ENCODE measurements at regions not wholly inside any gene's neighbourhood (a gene's known extent, or its start where the extent isn't known, plus 50 kb on each side); places are given as distances from the start of the nearest gene placed in this dataset.

- peaks cover 0 to 5% of the 10 kb centered on the region in 2 donors for H3K4me1 ChIP-seq (ENCODE audit: control insufficient read depth in 2 of 2, insufficient read depth in 2 of 2, low read length in 1 of 2)
- no peak overlapping the region for H3K4me3 ChIP-seq (ENCODE audit: low read depth in 1 of 2, low read length in 2 of 2)
- 66 to 70% methylated on average over 3 of the region's 3 CpGs for WGBS, 2 donors
- no peaks in the 10 kb centered on the region for H3K36me3 ChIP-seq (ENCODE audit: control insufficient read depth in 2 of 2, insufficient read depth in 2 of 2, low read length in 1 of 2)
- no peaks in the 10 kb centered on the region for H3K9me3 ChIP-seq (ENCODE audit: control insufficient read depth in 2 of 2, insufficient read depth in 1 of 2, low read depth in 1 of 2, low read length in 1 of 2)
- no peak overlapping the region for H3K27ac ChIP-seq (ENCODE audit: low read depth in 2 of 2, low read length in 1 of 2)
- no peaks in the 10 kb centered on the region for H3K27me3 ChIP-seq (ENCODE audit: control insufficient read depth in 1 of 2, insufficient read depth in 2 of 2, low read length in 2 of 2)
Observed at GRCh38 chr17:59503500-59503899, 61.9 kb upstream of the DHX40 start.

GRCh38 chr17:59504821-59505220, 60.6 kb upstream of the DHX40 start:
- H3K27me3 ChIP-seq (ENCODE audit: control insufficient read depth in 1 of 2, insufficient read depth in 2 of 2, low read length in 2 of 2): no peaks in the 10 kb centered on the region
- H3K36me3 ChIP-seq (ENCODE audit: control insufficient read depth in 2 of 2, insufficient read depth in 2 of 2, low read length in 1 of 2): no peaks in the 10 kb centered on the region
- no peak overlapping the region for H3K4me3 ChIP-seq (ENCODE audit: low read depth in 1 of 2, low read length in 2 of 2)
- H3K9me3 ChIP-seq (ENCODE audit: control insufficient read depth in 2 of 2, insufficient read depth in 1 of 2, low read depth in 1 of 2, low read length in 1 of 2): no peaks in the 10 kb centered on the region
- H3K4me1 ChIP-seq (ENCODE audit: control insufficient read depth in 2 of 2, insufficient read depth in 2 of 2, low read length in 1 of 2): peaks cover 0 to 5% of the 10 kb centered on the region in 2 donors
- WGBS, 2 donors: 90 to 93% methylated on average over 4 of the region's 4 CpGs
- no peak overlapping the region for H3K27ac ChIP-seq (ENCODE audit: low read depth in 2 of 2, low read length in 1 of 2)

- Histone ChIP-seq H3K4me3 (ENCODE audit: low read depth in 1 of 2, low read length in 2 of 2) (no peak overlapping the region), H3K36me3 (ENCODE audit: control insufficient read depth in 2 of 2, insufficient read depth in 2 of 2, low read length in 1 of 2) (no peaks in the 10 kb centered on the region), H3K27me3 (ENCODE audit: control insufficient read depth in 1 of 2, insufficient read depth in 2 of 2, low read length in 2 of 2) (no peaks in the 10 kb centered on the region), H3K9me3 (ENCODE audit: control insufficient read depth in 2 of 2, insufficient read depth in 1 of 2, low read depth in 1 of 2, low read length in 1 of 2) (no peaks in the 10 kb centered on the region), H3K4me1 (ENCODE audit: control insufficient read depth in 2 of 2, insufficient read depth in 2 of 2, low read length in 1 of 2) (peaks cover 0 to 5% of the 10 kb centered on the region in 2 donors), H3K27ac (ENCODE audit: low read depth in 2 of 2, low read length in 1 of 2) (no peak overlapping the region)
- 75 to 76% methylated on average over 4 of the region's 4 CpGs for WGBS, 2 donors
Observed at GRCh38 chr17:59505610-59506276, 59.7 kb upstream of the DHX40 start.

DNA sequence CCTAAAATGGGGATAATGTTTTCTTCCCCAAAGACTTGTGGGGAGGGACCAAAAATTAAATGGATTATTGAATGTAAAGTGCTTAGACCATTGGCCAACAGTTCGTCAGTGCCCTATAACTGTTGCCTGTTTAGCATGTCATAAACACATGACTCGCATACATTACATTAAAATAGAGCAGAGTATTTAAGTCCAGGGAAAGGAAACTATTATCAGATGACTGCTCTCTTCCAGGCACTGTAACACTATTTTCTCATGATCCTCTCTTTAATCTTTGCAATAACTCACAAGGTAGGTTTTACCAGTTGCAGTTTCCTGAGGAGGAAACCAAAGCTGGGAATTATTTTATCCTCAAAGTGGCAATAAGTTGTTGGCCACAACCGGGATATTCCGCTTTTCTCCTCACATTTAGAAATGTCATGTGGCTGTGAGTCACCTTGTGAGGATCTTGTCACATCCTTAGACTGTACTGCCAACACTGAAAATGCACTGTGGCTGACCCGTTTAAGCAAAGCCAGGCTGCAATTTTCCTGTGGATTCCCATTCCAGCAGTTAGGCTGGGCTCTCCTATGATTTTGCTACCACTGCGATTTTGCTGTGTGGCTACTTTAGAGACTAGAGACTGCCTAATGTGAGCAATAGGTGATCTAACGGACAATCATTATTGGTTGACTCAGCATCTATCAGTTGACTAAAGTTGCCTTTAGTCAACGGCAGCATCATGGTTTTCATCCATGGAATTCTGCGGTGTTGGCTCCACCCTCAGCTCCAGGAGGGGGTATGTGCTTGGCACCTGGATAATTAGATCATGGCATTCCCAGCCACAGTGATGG, 58.3 kb upstream of the DHX40 start:
- no peaks in the 10 kb centered on the region for H3K27me3 ChIP-seq (ENCODE audit: control insufficient read depth in 1 of 2, insufficient read depth in 2 of 2, low read length in 2 of 2)
- no peaks in the 10 kb centered on the region for H3K36me3 ChIP-seq (ENCODE audit: control insufficient read depth in 2 of 2, insufficient read depth in 2 of 2, low read length in 1 of 2)
- peaks cover 0 to 5% of the 10 kb centered on the region in 2 donors for H3K4me1 ChIP-seq (ENCODE audit: control insufficient read depth in 2 of 2, insufficient read depth in 2 of 2, low read length in 1 of 2)
- H3K9me3 ChIP-seq (ENCODE audit: control insufficient read depth in 2 of 2, insufficient read depth in 1 of 2, low read depth in 1 of 2, low read length in 1 of 2): no peaks in the 10 kb centered on the region
- H3K27ac ChIP-seq (ENCODE audit: low read depth in 2 of 2, low read length in 1 of 2): no peak overlapping the region
- H3K4me3 ChIP-seq (ENCODE audit: low read depth in 1 of 2, low read length in 2 of 2): no peak overlapping the region
- 84 to 87% methylated on average over 9 of the region's 9 CpGs for WGBS, 2 donors

- 83 to 94% methylated on average over 7 of the region's 7 CpGs for WGBS, 2 donors
- H3K4me3 ChIP-seq (ENCODE audit: low read depth in 1 of 2, low read length in 2 of 2): no peak overlapping the region
- peaks cover 0 to 5% of the 10 kb centered on the region in 2 donors for H3K4me1 ChIP-seq (ENCODE audit: control insufficient read depth in 2 of 2, insufficient read depth in 2 of 2, low read length in 1 of 2)
- H3K27me3 ChIP-seq (ENCODE audit: control insufficient read depth in 1 of 2, insufficient read depth in 2 of 2, low read length in 2 of 2): no peaks in the 10 kb centered on the region
- no peak overlapping the region for H3K27ac ChIP-seq (ENCODE audit: low read depth in 2 of 2, low read length in 1 of 2)
- no peaks in the 10 kb centered on the region for H3K36me3 ChIP-seq (ENCODE audit: control insufficient read depth in 2 of 2, insufficient read depth in 2 of 2, low read length in 1 of 2)
- no peaks in the 10 kb centered on the region for H3K9me3 ChIP-seq (ENCODE audit: control insufficient read depth in 2 of 2, insufficient read depth in 1 of 2, low read depth in 1 of 2, low read length in 1 of 2)
Observed at GRCh38 chr17:59508999-59509625, 56.3 kb upstream of the DHX40 start.

DNA sequence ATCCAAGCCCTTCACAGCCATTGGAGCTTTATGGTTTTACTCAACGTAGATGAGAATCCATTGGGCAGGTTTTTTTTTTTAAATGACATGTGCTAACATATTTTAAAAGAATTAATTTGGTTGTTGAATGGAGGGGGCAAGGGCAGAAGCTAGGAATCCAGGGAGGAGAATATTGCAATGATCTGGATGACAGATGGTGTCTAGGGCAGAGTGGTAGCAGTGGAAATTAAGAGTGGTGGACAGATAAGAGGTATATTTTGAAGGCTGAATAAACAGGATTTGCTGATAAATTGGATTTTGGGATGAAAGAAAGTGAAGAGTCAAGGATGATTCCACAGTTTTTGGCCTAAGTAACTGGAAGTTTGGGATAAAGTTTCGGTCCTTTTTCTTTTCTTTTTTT, 54.8 kb upstream of the DHX40 start:
- H3K27ac ChIP-seq (ENCODE audit: low read depth in 2 of 2, low read length in 1 of 2): no peak overlapping the region
- WGBS, 2 donors: 75 to 82% methylated on average over 2 of the region's 2 CpGs
- H3K36me3 ChIP-seq (ENCODE audit: control insufficient read depth in 2 of 2, insufficient read depth in 2 of 2, low read length in 1 of 2): no peaks in the 10 kb centered on the region

DNA sequence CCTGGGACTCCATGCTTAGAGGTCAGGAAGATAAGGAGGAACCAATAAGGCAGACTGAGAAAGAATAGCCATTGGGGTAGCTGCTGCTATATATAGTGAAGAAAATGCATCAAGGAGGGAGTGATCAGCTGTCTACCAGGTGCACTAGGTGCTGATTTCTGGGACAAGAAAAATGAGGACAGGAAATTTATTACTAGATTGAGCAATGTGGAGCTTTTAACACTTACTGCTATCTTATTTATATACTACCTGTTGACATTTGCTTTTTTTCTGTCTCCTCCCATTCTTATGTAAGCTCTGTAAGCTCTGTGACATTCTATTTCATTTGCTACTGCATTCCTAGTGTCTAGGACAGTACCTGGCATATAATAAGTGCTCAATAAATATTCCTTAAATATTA, 53.7 kb upstream of the DHX40 start:
- no peak overlapping the region for H3K27ac ChIP-seq (ENCODE audit: low read depth in 2 of 2, low read length in 1 of 2)
- H3K9me3 ChIP-seq (ENCODE audit: control insufficient read depth in 2 of 2, insufficient read depth in 1 of 2, low read depth in 1 of 2, low read length in 1 of 2): no peaks in the 10 kb centered on the region
- H3K4me1 ChIP-seq (ENCODE audit: control insufficient read depth in 2 of 2, insufficient read depth in 2 of 2, low read length in 1 of 2): no peaks in the 10 kb centered on the region
- no peaks in the 10 kb centered on the region for H3K36me3 ChIP-seq (ENCODE audit: control insufficient read depth in 2 of 2, insufficient read depth in 2 of 2, low read length in 1 of 2)
- no peaks in the 10 kb centered on the region for H3K27me3 ChIP-seq (ENCODE audit: control insufficient read depth in 1 of 2, insufficient read depth in 2 of 2, low read length in 2 of 2)
- H3K4me3 ChIP-seq (ENCODE audit: low read depth in 1 of 2, low read length in 2 of 2): no peak overlapping the region

More for the DNA sequence above, 54.8 kb upstream of the DHX40 start:
- H3K4me3 ChIP-seq (ENCODE audit: low read depth in 1 of 2, low read length in 2 of 2): no peak overlapping the region
- H3K4me1 ChIP-seq (ENCODE audit: control insufficient read depth in 2 of 2, insufficient read depth in 2 of 2, low read length in 1 of 2): no peaks in the 10 kb centered on the region
- no peaks in the 10 kb centered on the region for H3K9me3 ChIP-seq (ENCODE audit: control insufficient read depth in 2 of 2, insufficient read depth in 1 of 2, low read depth in 1 of 2, low read length in 1 of 2)
- no peaks in the 10 kb centered on the region for H3K27me3 ChIP-seq (ENCODE audit: control insufficient read depth in 1 of 2, insufficient read depth in 2 of 2, low read length in 2 of 2)

DNA sequence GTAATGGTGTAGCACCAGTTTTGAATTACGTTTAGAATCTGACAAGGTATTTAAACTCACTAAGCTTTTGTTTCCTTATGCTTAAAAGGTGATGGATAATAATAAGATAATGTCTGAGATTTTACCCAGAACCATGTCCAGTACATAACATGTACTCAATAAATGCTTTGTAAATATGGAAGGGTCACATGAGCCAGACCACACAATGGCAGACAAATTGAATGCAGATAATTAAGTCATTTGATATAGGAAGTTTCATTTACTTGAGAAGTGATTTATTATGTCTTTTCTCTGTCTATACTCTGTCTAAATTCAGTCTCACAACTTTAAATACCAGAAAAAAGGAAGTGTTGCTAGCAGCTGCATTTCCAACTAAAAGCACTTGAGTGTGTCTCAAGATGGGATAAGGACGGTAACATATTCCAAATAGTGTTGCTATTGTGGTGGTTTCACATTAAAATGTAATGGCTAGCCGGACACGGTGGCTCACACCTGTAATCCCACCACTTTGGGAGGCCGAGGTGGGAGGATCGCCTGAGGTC, 52.5 kb upstream of the DHX40 start:
- WGBS, 2 donors: 86 to 88% methylated on average over 6 of the region's 6 CpGs
- Histone ChIP-seq H3K27ac (ENCODE audit: low read depth in 2 of 2, low read length in 1 of 2) (no peak overlapping the region), H3K4me3 (ENCODE audit: low read depth in 1 of 2, low read length in 2 of 2) (no peak overlapping the region), H3K36me3 (ENCODE audit: control insufficient read depth in 2 of 2, insufficient read depth in 2 of 2, low read length in 1 of 2) (no peaks in the 10 kb centered on the region), H3K4me1 (ENCODE audit: control insufficient read depth in 2 of 2, insufficient read depth in 2 of 2, low read length in 1 of 2) (no peaks in the 10 kb centered on the region), H3K9me3 (ENCODE audit: control insufficient read depth in 2 of 2, insufficient read depth in 1 of 2, low read depth in 1 of 2, low read length in 1 of 2) (no peaks in the 10 kb centered on the region), H3K27me3 (ENCODE audit: control insufficient read depth in 1 of 2, insufficient read depth in 2 of 2, low read length in 2 of 2) (no peaks in the 10 kb centered on the region)

DNA sequence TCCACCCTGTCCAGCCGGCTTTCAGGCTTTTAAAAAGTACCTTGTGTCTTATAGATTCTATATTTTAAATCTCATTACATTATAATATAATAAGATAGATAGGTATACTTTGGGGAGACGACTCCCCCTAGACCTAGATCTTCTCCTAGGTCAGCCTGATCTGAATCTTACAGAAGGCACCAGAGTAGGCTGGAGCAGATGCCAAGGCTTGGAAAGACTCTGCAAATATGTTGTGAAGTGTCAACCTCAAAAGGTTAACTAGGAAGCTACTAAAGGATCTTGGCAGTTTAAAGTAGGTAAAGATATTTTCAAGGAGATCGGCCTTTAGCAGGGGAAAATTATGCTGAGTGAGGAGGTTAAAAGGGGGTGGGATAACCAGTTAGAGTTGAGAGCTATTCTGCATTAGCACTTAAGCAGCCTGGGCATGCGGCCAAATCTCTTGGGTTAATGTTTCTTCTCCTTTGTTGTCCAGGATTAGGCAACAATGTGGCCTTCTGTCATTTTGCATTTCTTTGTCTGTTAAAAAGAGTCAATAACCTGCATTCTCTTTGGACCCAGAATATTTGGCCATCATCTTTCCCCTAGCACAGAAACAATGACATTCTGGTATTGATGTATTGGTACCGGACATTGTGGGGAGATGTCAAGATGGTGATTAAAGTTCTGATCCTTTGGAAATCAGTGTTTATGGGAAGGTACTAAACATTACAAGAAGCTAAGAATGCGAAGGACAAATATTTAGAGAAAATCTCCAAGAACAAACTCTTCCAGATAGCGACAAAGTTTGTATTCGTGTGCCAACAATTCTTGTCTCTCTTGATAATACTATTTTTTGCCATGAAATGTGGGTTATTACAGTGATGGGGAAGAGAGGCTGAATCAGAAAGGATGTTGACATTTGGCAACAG, 51.2 kb upstream of the DHX40 start:
- H3K4me3 ChIP-seq (ENCODE audit: low read depth in 1 of 2, low read length in 2 of 2): no peak overlapping the region
- H3K9me3 ChIP-seq (ENCODE audit: control insufficient read depth in 2 of 2, insufficient read depth in 1 of 2, low read depth in 1 of 2, low read length in 1 of 2): no peaks in the 10 kb centered on the region
- WGBS, 2 donors: 44% methylated on average over 8 of the region's 8 CpGs
- no peaks in the 10 kb centered on the region for H3K27me3 ChIP-seq (ENCODE audit: control insufficient read depth in 1 of 2, insufficient read depth in 2 of 2, low read length in 2 of 2)
- H3K4me1 ChIP-seq (ENCODE audit: control insufficient read depth in 2 of 2, insufficient read depth in 2 of 2, low read length in 1 of 2): no peaks in the 10 kb centered on the region
- H3K36me3 ChIP-seq (ENCODE audit: control insufficient read depth in 2 of 2, insufficient read depth in 2 of 2, low read length in 1 of 2): no peaks in the 10 kb centered on the region
- H3K27ac ChIP-seq (ENCODE audit: low read depth in 2 of 2, low read length in 1 of 2): peak overlapping the region in 1 of 2 donors; percentile 27
